Stimulated activated CD4-positive, alpha-beta T cell treated with anti-CD3 and anti-CD28 coated beads, Interleukin-4, amount 100 ng/mL, for 48 hours (primary cell): ENCODE measurements at regions not wholly inside any gene's neighbourhood (a gene's known extent, or its start where the extent isn't known, plus 50 kb on each side); places are given as distances from the start of the nearest gene placed in this dataset.
A peak's percentile ranks its signal among the peaks of the same experiment; 100 is the strongest.
"Not testable (repeated sequence)": the region's sequence is repeated elsewhere in the genome, so short reads cannot be mapped to it uniquely, and the experiment has no call there.

ENCODE experiments used
- DNase-seq, 2 donors: peaks; one replicate each; pipeline ENCODE4 v3.0.0-alpha.2; 2020; ENCODE audit warnings: low read depth in 2 of 2

DNA sequence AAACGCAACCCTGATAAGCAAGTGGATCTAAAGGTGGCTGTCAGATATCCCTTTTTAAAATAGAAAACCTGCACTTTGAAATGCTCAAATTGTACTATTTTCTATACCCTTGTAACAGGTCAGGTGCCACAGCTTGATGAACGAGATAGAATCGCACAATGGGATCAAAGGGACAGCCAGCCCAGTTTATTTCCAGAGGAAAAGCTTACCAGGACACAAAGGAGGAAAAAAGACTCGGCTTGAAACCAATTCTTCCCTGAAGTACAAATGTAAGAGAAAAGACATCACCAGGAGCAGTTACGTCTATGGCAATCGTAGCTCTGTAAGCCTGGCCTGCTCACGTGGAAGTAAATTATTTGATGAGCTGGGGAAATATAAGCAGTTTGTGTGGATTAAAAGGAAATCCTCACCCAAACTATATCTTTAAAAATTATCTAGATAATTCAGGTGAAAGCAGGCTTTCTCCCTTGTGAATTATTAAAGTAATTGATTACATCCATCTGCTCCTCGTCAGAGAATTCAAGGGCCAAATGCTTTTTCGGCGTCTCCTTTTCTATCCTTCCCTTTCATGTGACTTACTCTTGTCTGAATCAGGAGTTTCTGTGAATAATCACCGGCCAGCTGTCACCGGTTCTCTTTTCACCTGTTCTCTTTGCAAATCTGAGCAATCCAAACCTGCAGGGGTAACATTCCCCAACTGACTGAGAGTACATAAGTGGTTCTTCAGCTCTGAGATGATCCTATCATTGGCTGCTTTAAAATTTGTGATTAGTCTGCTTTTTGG, 339.2 kb upstream of the ONECUT1 start:
- DNase-seq, result no peak

DNA sequence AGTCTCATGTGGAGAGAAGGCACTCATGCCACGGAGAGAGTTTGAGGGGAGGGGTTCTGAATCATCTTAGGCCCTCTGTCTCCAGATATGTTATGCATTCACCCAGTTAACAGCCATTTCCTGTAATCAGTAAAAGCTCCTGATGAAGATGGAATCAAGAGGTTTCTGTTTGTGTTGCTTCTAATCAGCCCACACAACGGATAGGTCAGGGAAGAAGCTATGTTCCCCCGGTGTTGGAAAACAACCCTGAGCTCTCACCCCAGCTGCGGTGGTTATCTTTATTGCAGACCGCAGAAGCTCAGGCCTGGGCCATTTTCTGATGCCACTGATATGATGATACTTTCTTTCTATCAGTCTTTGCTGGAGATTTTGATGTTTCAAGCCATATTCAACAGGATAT, 338.5 kb upstream of the ONECUT1 start:
- DNase-seq, result no peak

DNA sequence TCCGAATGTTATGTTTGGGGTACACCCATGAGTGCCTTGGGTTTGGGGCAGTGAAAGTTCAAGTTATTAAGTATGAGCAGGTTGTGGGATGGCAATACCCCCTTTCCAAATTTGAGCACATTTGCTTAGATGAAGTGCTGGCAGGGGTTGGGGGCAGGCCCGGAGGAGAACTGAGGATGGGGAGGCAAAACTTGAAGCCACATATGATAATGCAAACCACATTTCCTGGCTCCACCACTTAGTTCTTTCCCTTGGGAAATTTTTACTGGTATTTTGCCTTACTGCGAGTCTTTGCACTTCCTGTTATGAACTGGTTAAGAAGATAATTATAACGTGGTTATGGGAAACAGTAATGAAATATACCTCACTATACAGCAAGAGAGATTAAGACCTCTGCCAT, 336.0 kb upstream of the ONECUT1 start:
- DNase-seq, result no peak

DNA sequence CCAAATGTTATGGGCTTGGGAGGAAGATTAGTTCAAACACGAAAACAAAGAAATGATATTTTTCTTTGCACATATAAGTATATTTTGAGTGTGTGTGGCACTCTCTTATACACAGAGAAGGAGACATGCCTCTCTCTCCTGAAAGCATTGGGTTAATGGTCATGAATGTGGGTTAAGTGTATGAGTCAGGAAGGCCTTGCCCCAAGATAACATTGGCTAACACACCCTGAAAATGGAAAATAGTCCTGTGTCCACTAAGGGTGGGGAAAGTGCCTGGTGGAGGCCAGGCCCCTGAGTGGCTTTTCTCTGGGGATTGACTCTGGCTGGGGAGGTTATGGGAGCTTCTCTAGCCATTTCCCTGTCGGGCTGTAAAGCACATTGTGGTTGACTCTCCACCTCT, 332.7 kb upstream of the ONECUT1 start:
- DNase-seq, result no peak

DNA sequence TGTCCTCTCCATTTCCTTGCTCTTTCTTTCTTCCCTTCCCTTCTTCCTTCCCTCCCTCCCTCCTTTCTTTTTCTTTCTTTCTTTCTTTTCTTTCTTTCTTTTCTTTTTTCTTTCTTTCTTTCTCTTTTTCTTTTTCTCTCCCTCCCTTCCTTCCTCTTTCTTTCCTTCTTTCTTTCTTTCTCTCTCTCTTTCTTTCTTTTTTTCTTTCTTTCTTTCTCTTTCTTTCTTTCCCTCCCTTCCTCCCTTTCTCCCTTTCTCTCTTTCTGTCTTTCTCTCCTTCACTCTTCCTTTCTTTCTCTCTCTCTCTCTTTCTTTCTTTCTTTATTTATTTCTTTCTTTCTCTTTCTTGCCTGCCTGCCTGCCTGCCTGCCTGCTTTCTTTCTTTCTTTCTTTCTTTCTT, 326.8 kb upstream of the ONECUT1 start:
- not testable (repeated sequence) for DNase-seq

DNA sequence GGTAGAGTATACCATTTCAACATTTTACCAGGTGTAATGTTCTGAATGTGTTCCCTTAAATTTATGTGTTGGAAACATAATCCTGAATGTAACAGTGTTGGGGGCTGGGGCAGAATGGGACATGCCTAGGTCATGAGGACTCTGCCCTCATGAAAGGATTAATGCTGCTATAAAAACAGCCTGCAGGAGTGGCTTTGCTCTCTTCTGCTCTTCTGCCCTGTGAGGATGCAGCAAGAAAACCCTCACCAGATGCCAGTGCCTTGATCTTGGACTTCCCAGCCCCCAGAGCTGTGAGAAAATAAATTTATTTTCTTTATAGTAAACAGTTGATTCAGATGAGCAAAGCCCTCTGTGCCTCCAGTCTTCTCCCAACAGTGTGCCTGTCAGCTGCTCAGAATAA, 326.0 kb upstream of the ONECUT1 start:
- DNase-seq, result no peak

DNA sequence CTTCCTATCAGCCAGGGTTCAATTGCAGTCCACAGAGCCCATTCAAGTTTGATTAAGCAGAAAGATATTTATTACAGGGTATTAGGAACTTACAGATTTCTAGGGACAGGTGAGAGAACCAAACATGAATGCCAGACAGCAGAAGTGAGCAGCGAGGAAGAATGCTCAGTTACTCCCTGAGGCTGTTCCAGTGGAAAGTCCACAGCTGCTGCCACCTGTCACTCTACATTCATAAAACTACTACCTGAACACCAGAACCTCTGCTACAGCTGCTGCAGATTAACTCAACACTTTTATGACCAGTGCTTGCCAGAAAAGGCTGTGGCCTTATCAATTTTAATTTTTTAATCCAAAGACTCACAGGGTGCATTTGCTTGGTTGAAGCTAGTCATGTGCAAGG, 325.4 kb upstream of the ONECUT1 start:
- DNase-seq, result no peak

DNA sequence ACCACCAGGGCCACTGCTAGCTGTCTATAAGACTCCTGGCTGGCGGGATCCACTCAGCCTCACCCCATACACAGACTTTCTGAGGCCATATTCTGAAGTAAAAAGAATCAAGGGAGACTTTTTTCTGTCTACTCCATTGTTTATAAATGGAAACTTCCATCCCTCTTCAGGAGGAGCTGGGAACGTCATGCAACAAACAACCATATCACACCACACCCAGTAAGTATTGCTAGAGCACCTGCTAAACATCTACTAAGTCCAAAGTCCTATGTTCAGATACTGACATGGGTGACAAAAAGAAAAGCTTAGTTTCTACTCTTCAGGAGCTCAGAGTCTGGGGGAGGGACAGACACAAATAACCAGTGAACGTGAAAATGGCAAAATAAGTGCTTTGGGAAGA, 324.8 kb upstream of the ONECUT1 start:
- DNase-seq, result no peak

DNA sequence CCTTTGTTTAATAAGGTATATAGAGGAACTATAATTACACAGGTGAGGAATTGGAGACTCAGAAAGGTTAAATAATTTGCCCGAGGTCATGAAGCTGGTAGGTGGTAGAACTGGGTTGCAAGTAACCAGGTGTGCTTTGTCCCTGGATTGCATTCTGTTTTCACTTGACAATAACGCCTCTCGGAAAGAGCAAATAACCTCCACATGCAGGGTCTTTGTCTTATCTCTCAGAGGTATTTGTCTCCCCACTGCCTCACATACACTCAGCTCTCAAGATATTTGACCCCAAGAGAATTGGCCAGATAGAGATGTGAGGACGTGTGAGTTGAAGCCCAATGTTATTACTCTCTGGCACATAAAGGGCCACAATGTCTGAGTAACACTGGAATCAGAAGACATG, 320.9 kb upstream of the ONECUT1 start:
- no peak for DNase-seq

DNA sequence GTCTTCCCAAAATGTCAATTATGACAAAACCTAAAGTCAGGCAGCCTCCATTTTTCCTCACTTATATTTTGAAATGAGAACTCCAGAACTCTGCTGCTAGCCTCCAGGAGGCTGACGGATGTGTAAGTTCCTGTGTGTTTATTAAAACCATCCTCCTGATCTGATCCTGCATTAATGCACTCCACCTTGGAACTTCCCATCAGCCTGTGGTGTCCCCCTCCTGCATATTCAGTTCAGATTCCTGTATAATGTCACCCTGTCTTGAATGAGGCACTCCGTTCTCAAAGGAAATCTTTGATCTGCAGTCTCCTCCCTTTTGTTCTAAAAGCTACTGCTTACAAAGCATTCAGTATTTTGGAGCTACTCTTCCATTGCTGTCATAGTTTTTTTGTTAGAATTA, 318.2 kb upstream of the ONECUT1 start:
- no peak for DNase-seq

DNA sequence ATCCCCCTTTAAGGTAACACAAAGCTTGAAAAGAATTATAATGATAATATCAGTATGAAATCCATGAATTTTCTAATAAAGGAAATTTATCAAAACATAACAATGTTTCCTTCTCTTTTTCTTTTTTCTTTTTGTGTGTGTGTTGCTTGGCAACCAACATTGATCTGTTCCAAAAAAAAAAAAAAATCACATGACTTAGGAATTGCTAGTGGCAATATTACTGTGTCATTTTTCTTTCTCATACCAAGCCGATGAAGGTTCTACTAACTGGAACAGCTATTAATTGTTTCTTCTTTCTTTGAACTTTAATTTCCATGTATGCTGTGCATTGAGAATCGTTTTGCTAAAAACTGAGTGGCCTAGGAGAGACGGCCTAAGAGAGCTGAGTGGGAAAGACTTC, 317.7 kb upstream of the ONECUT1 start:
- DNase-seq, result no peak

DNA sequence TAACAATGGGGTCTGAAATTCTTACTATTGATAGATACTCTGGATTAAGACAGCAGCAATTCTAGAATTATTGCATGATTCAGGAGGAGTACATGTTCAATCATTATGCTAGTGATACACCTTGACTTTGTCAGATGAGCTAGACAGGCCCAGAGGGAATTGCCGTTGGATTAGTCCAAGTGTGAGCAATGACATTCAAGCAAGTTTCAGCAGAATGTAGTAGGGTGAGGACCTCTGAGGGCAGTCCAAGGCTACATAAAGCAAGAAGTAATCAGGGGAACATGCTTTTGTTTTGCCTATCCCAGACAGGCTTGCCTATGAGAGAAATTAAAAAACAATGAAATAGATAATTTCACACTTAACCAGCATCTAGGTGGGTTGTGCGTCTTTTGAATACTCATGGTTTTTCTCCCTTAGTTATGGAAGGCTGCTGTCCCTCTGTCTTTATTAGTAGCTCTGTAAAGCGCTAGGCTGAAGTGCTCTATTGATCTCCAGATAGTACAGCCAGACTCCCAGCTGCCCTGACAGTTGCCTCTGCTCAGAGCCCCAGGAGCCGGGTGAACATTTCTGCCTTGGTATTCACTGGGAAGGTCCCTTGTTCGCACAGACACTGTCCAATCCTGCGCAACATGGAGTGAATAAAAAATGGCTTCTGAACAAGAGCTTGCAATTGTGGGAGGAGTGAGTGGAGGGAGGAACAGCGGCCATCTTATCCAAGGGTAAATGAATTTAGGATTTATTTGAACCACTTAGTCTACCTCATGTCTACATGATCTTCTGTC, 316.6 kb upstream of the ONECUT1 start:
- no peak for DNase-seq

DNA sequence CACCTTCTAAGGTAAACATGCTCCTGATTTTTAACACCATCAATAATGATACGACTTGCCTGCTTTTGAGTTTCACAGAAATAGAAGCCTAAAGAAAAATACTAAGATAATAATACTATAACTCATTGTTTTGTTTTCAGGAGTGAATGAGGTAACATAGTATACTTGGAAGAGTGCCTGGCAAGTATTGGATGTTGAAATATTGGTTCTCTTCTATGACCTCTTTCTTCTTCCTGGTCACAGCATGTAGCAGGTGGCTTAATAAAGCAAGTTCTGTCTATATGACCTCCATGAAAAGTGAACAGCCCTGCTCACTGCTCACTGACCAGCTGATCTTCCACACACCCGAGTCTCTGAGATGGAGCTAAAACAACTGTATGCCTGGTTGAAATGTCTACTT, 312.3 kb upstream of the ONECUT1 start:
- DNase-seq, result no peak

DNA sequence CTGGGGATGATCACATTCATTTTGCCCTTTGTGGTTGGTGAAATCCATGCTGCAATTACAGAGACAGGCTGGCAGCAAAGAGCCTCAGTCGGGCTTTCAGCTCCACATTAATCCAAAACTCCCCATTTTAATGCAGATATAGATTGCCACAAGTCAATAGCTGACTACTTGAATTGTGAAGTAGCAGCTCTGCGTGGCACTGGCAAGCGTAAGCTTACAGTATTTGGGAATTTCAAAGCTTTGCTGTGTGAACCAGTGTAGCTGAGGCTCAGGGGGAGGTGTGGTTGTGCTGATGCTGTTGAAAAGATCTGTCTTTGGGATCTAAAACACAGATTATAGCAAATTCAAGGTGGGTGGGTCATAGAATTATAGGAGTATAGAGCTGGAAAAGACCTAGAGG, 290.3 kb upstream of the ONECUT1 start:
- DNase-seq, result no peak

DNA sequence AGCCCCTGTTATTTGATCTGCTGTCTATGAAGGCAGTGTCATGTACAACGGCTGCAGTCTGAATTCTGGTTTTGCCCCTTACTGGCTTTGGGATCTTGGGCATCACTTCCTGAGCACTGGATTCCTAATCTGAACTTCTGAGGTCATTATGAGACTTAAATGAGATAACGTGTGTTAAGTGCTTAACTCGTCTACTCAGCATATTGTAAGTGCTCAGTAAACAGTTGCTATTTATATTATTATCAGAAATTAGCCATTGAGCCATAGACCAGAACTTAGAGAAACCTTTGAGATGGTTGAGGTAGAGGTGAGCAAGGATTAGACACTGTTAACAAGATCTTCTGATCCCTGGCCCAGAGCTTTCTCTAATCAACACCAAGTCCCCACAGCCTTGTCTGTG, 284.1 kb upstream of the ONECUT1 start:
- no peak for DNase-seq

DNA sequence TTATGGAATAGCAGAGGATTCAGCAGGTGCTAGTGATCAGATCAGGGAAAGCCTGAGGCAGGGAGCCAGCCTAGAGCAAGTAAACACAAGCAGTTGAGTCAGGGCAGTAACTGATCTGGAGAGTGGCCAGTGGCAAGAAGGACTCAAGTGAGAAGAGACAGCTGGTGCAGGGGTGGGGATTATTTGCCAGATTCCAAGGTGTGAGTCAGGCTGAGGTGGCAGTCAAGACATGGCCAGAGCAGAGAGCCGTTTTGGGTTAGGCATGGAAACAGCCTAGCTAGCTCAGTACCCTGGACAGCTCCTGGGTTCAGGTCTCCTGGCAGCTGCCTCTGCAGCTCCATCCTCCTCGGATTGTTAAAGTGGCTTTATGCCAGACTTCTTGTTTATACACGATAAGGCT, 281.9 kb upstream of the ONECUT1 start:
- DNase-seq, result peak; percentile 6 to 7

DNA sequence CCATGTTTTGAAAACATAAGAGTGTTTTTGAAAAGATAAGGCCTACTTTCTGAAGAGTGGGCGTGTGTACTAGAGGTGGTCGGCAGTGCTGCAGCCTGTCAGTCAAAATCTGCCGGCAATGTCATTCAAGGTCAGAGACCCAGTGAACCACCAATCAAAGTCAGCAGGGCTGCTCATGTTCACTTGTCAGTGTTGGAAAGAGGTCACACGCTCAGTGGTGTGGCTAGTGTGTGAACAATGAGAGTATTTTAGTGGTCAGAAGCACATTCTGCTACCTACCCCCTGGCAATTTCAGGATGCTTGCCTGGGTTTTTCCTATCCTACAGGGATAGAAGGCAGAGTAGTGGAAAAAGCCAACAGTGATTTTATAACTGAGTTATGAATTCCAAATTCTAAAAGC, 278.5 kb upstream of the ONECUT1 start:
- DNase-seq, result no peak

DNA sequence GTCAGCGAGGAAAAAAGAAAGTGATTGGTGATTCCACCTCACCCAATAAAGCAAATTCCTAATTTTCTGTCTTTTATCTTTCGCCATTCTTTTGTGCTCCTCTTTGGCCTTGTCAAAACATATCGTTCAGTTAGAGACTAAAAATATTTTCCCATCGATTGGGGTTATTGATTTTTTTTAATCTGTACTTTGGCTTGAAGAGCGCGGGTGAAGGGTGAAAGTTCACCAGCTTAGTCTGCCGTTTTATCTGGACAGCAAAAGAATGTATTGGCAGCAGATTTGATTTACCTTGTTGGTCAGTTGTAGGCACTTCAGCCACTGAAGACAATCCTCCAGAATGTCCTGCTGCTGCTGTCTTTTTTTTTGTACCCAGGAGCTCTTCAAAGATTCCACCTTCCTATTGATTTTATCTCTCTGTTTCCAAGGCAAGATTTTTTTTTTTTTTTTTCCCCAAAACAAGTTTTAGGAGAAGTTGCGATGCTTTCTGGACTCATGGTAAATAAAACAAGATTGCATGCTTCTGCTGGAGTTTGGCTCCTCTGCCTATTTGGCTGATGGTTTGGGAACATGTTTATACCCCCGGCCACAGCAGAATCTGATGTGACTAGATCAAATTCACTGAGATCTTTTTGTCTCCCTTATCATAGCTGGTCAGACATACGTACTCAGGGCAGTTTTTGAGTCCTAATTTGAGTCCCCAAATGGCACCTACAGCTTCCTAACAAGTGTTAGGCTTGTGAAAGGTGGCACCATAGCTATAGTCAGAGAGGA, 269.3 kb upstream of the ONECUT1 start:
- DNase-seq, result no peak

DNA sequence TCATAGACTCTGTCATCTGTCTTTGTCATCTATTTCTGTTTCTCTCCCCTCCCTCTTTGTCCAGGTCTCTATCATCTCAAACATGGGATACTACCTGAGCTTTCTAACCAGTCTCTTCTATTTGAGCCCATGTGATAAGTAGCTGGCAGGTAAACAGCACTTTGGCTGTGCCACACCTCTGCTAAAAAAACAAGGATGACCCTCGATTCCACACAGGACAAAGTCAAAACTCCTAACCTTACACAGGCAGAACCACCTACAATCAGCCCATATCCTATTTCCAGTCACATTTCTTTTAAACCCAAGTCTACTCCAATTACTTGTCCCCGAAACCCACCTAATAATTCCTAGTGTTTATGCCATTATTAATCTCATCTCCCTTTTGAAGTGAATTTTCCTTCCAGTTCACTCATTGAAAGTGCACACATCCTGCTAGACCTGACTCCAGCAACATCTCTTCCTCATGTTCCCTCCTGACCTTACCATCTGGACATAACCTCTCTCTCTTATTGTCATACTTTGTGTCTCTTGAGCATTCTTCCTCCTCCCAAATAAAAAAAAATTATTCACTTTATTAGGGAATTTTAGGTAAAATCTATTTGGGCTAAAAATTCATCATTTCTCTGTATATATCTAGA, 256.1 kb upstream of the ONECUT1 start:
- DNase-seq, result no peak

DNA sequence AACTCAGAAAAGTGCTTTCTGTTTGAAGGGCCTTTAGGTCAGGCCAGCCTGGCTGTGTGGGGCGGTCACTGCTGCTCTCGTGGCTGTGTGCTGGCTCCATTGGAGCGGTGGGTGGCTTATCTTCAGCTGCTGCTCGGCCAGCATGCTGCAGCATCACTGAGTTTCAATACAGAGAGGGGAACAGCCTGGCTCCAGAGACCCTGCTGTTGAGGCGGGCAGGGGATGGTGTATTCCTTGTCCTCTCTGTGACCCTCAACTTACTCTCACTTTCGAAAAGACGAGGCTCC, 248.5 kb upstream of the ONECUT1 start:
- no peak for DNase-seq

DNA sequence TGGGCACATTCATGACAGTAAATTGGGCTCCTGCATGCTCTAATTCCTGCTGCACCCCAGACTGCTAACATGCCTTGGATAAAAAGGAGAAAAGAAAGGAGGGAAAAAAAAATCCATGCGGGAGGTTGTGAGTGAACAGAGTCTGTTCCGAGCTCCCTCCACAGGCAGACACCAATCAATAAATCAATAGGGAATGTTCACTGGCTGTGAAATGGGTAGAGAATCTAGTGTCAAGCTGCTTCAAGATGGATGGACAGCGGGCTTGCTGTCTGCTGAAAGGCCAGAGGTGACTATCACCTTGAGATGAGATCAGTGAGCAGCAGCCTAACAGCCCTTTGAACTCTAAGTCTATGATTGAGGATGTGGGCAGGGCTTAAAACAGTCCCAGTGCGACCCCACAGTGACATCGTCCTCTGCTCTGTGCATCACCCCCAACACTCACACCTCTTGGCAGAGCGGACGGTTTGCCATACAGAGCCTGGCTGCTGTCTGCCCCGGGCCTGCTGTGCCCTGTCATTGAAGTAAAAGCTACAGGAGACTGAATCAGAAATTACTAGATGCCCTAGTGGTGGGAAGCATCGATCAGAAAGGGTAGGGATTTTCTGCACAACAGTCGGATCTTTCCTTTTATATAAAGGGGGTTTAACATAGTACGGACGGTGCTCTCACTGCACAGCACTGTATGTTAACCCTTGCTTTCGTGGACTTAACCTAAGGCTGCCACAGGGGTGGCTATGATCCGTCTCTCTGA, 247.9 kb upstream of the ONECUT1 start:
- no peak for DNase-seq

DNA sequence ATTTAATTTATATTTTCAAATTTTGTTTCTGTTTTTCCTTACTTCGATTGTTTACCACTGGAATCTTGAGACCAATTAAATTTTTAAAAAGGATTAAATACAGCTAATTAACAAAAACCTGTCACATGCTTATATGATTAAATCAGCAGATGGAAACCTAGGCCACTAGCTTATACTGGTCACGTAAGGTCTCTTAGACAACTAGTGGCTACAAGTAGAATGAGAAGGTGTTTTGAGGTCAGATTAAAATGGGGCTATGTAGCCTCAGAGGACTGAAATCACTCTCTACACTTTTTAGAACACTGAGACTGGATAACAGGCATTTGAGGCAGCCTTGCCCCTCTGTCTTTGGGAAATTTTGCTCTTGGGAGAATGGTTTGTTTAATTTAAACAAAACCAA, 246.5 kb upstream of the ONECUT1 start:
- DNase-seq, result no peak
